Upper lobe of right lung (tissue), 1 donor: ENCODE measurements at regions not wholly inside any gene's neighbourhood (a gene's known extent, or its start where the extent isn't known, plus 50 kb on each side); places are given as distances from the start of the nearest gene placed in this dataset.

Source experiments
- ATAC-seq: fragments of 200-7000 bp; cut with Tn5 transposase; one replicate; pipeline ENCODE4 v1.9.1; 2020; ENCODE audit warnings: mild to moderate bottlenecking, moderate library complexity
- DNase-seq: peaks from one replicate; pipeline ENCODE4 v3.0.0-alpha.2; 2020
- H3K27ac ChIP-seq: fragments of 200-600 bp; one replicate; pipeline ENCODE4 v1.8.0; 2022
- H3K27me3 ChIP-seq: fragments of 200-600 bp; one replicate; pipeline ENCODE4 v1.8.0; 2022; ENCODE audit warnings: mild to moderate bottlenecking
- H3K36me3 ChIP-seq: fragments of 200-600 bp; one replicate; pipeline ENCODE4 v1.8.0; 2022
- H3K4me1 ChIP-seq: fragments of 200-600 bp; one replicate; pipeline ENCODE4 v1.8.0; 2022
- H3K4me3 ChIP-seq: fragments of 200-600 bp; one replicate; pipeline ENCODE4 v1.8.0; 2022; ENCODE audit warnings: mild to moderate bottlenecking
- H3K9me3 ChIP-seq: fragments of 200-600 bp; one replicate; pipeline ENCODE4 v1.8.0; 2022
- intact Hi-C: fragments of 100-400 bp; cut with DNase I; formaldehyde crosslinking; loops from one replicate; pipeline ENCODE4 v1.11.0; 2022
- TF ChIP-seq, protein P1 (sequence below): fragments of 200-600 bp; IDR thresholded peaks from one replicate; pipeline ENCODE4 v1.8.0; 2022; ENCODE audit warnings: antibody characterized with exemption
- donor health status: DM: no; HTN: yes; CAD: no; lungs with severe emphysema.

DNA sequence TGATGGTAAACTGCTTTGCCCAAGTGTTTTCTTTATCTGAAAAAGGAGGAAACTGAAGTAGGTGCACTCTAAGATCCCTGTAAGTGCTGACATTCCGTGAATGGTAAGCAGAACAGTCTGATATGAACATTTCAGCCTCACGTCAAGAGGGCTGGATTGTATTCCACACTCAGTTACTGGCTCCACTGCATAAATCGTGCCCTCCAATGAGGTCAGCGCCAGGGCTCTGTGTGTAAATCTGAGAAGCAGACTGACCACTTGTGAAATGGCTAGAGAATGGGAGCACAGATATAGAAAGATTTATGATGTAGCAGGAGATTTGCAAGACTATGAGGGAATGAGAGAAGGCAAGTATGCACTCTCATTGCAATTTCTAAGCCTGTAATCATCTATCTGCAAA, 153.0 kb downstream of the ICOS start:
- no peak for DNase-seq
- TF ChIP-seq, protein P1, sequence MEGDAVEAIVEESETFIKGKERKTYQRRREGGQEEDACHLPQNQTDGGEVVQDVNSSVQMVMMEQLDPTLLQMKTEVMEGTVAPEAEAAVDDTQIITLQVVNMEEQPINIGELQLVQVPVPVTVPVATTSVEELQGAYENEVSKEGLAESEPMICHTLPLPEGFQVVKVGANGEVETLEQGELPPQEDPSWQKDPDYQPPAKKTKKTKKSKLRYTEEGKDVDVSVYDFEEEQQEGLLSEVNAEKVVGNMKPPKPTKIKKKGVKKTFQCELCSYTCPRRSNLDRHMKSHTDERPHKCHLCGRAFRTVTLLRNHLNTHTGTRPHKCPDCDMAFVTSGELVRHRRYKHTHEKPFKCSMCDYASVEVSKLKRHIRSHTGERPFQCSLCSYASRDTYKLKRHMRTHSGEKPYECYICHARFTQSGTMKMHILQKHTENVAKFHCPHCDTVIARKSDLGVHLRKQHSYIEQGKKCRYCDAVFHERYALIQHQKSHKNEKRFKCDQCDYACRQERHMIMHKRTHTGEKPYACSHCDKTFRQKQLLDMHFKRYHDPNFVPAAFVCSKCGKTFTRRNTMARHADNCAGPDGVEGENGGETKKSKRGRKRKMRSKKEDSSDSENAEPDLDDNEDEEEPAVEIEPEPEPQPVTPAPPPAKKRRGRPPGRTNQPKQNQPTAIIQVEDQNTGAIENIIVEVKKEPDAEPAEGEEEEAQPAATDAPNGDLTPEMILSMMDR = no peak
- intact Hi-C loops = no loop called here
- no peaks in the 10 kb centered on the region for H3K4me1 ChIP-seq
- ATAC-seq = peak; percentile 85
- H3K27ac ChIP-seq = no peak overlapping the region
- no peaks in the 10 kb centered on the region for H3K27me3 ChIP-seq
- H3K4me3 ChIP-seq = no peak overlapping the region
- H3K9me3 ChIP-seq = no peaks in the 10 kb centered on the region
- no peaks in the 10 kb centered on the region for H3K36me3 ChIP-seq

DNA sequence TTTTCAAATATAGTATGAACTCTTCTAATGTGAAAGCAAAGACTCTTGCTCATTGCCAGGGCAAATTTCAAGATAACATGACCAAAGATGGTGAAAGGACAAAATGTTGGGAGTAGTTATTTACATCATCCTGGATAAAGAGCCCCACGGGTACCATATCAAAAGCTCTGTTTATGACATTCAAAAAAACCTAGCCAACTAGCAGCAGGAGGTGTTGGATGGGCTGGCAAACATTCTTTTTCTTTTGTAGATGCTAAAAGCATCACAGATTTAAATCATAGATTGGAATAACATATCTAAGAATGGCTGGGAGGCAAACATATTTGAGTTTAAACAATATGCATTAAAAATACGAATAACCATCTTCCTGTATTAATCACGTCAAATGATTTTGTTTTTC, 153.5 kb downstream of the ICOS start:
- Histone ChIP-seq H3K4me3 (no peak overlapping the region), H3K27me3 (no peaks in the 10 kb centered on the region), H3K9me3 (no peaks in the 10 kb centered on the region), H3K27ac (no peak overlapping the region), H3K36me3 (no peaks in the 10 kb centered on the region), H3K4me1 (no peaks in the 10 kb centered on the region)
- intact Hi-C loops = no loop called here
- ATAC-seq (no peak), DNase-seq (no peak)
- TF ChIP-seq, protein P1 = no peak

DNA sequence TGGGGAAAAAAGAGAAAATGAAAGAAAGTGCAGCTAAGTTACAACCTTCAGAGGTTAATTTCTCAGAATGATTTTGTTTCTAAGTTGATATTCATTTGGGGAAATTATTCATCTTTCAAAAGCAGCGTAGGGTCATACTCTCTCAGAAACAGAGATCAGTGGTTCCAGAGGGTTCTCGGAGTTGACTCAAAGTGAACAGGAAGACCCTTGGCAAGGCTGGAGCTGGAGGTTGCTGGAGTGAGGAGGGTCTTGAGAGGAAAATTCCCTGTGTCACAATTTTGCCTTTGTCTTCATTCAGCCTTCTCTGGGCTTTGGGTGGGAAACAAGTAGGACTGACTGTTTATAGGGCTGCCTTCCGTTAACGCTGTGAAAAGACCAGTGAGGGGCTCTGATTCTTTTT, 168.2 kb downstream of the ICOS start:
- Histone ChIP-seq H3K4me3 (no peak overlapping the region), H3K36me3 (no peaks in the 10 kb centered on the region), H3K27ac (no peak overlapping the region), H3K4me1 (peaks cover 12% of the 10 kb centered on the region), H3K9me3 (no peaks in the 10 kb centered on the region), H3K27me3 (no peaks in the 10 kb centered on the region)
- DNase-seq (no peak), ATAC-seq (no peak)
- intact Hi-C loops = no loop called here
- TF ChIP-seq, protein P1 = no peak

DNA sequence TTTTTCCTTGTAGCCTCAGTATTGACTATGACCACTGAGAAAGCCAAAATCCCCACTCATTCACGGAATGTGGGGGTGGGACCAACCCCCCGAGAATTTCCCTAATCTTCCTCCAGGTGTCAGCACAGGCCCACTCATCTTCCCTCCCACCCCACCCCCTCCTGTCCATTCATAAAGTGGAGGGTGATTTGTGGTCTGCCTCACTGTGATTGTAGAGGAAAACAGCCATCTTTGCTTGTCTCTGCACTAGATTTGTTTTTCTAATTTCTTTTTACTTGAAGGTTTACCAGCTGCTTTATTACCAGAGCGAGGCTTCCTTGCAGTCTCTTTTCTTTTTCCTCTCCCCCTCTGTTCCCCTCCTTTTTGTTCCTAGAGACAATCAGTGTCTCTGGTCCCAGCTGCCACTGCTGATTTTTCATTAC, 171.8 kb downstream of the ICOS start:
- H3K4me1 ChIP-seq = peaks cover 38% of the 10 kb centered on the region
- H3K4me3 ChIP-seq = no peak overlapping the region
- no peak overlapping the region for H3K27ac ChIP-seq
- DNase-seq (no peak), ATAC-seq (peak; percentile 54)
- TF ChIP-seq, protein P1 = peak; percentile 57
- no peaks in the 10 kb centered on the region for H3K27me3 ChIP-seq
- H3K9me3 ChIP-seq = no peaks in the 10 kb centered on the region
- intact Hi-C loops = no loop called here
- no peaks in the 10 kb centered on the region for H3K36me3 ChIP-seq

DNA sequence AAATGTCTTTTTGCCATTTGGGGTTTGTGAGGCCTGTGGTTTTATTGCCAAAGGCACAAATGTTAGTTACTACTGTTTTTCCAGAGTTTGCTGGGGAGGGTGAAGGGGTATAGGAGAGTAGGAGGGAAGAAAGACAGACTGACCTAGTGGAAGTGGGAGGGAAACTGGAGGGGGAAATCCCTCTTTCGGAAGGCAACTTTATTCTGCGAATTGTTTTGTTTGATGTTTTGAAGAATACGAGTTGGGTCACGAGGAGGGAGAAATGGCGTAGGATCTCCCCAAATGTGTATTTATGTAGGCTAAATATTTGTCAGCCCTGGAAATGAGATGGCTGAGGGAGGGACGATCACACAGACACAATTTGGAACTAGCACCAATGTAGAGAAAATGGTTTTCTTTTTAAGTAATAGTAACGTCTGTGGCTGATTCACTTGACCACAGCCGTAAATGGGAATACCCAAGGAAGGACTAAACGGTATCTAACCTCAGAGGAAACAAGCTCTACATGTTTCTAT, 172.3 kb downstream of the ICOS start:
- Histone ChIP-seq H3K36me3 (no peaks in the 10 kb centered on the region), H3K9me3 (no peaks in the 10 kb centered on the region), H3K27ac (no peak overlapping the region), H3K4me1 (peaks cover 43% of the 10 kb centered on the region), H3K27me3 (no peaks in the 10 kb centered on the region), H3K4me3 (no peak overlapping the region)
- intact Hi-C loops = no loop called here
- DNase-seq (no peak), ATAC-seq (no peak)
- TF ChIP-seq, protein P1 = no peak

DNA sequence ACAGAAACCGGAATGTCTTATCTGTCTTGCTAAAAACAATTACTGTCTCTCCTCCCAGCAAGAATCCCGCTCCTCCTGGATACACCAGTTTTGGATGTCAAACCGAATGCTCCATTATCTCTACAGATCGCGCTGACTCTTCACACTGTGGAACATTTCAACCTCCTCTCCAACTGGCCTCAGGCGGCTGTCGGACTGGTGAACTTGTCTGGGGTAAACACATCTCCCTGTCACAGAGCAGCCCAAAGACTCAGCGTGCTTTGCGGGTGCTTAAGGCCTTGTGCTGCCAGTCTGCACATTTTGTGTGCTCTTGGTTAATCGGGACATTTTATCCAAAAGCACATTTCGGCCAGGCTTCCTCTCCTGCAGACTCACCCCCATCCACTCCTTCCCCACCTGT, 173.1 kb downstream of the ICOS start:
- ATAC-seq = no peak

More for the DNA sequence above, 173.1 kb downstream of the ICOS start:
- no peak overlapping the region for H3K4me3 ChIP-seq
- H3K27ac ChIP-seq = peak overlapping the region; percentile 72
- peaks cover 50% of the 10 kb centered on the region for H3K4me1 ChIP-seq
- H3K27me3 ChIP-seq = no peaks in the 10 kb centered on the region
- no peaks in the 10 kb centered on the region for H3K36me3 ChIP-seq
- intact Hi-C loops = no loop called here
- no peak for DNase-seq
- TF ChIP-seq, protein P1 = no peak
- H3K9me3 ChIP-seq = no peaks in the 10 kb centered on the region
